Neural cell (in vitro differentiated cells): ENCODE measurements at regions not wholly inside any gene's neighbourhood (a gene's known extent, or its start where the extent isn't known, plus 50 kb on each side); places are given as distances from the start of the nearest gene placed in this dataset.

Experiments used
- H2AFZ ChIP-seq: fragments of 200-600, 300-800 bp; sonication (generic), shearing (Covaris generic); 2 replicates; pipeline ENCODE4 v1.6.0; 2014; ENCODE audit warnings: low read depth, mild to moderate bottlenecking, antibody characterized with exemption, low read length, moderate library complexity
- H3F3A ChIP-seq: fragments of 200-600 bp; shearing (Covaris generic); 2 replicates; pipeline ENCODE4 v1.6.1; 2016; ENCODE audit warnings: mild to moderate bottlenecking, moderate library complexity, mixed read lengths, antibody characterized with exemption, low read length; ENCODE audit not compliant: insufficient read depth, poor library complexity, severe bottlenecking
- H3K27ac ChIP-seq: fragments of 200-600, 300-800 bp; sonication (generic), shearing (Covaris generic); 2 replicates; pipeline ENCODE4 v1.5.1; 2014; ENCODE audit warnings: mild to moderate bottlenecking, low read length, moderate library complexity
- H3K27me3 ChIP-seq: fragments of 300-800, 200-600 bp; sonication (generic), shearing (Covaris generic); 2 replicates; pipeline ENCODE4 v1.6.0; 2014; ENCODE audit warnings: mild to moderate bottlenecking, low read depth, low read length, moderate library complexity; ENCODE audit not compliant: insufficient read depth
- H3K36me3 ChIP-seq: fragments of 300-800, 200-600 bp; sonication (generic), shearing (Covaris generic); 2 replicates; pipeline ENCODE4 v1.5.1; 2014; ENCODE audit warnings: mild to moderate bottlenecking, antibody characterized with exemption, low read length, moderate library complexity; ENCODE audit not compliant: insufficient read depth
- H3K4me2 ChIP-seq: fragments of 300-800, 200-600 bp; sonication (generic), shearing (Covaris generic); 2 replicates; pipeline ENCODE4 v1.6.0; 2014; ENCODE audit warnings: mild to moderate bottlenecking, low read length
- H3K4me3 ChIP-seq: fragments of 300-800, 200-600 bp; sonication (generic), shearing (Covaris generic); 2 replicates; pipeline ENCODE4 v1.5.1; 2014; ENCODE audit warnings: mild to moderate bottlenecking, low read length, moderate library complexity
- H3K79me2 ChIP-seq: fragments of 200-600 bp; shearing (Covaris generic); replicated peaks from 2 replicates; pipeline ENCODE4 v1.6.0; 2014; ENCODE audit warnings: mild to moderate bottlenecking, low read length, moderate library complexity; ENCODE audit not compliant: insufficient read depth
- H3K9ac ChIP-seq: fragments of 300-800, 200-600 bp; sonication (generic), shearing (Covaris generic); 2 replicates; pipeline ENCODE4 v1.6.1; 2016; ENCODE audit warnings: mild to moderate bottlenecking, low read length, mixed read lengths
- H3K9me2 ChIP-seq: fragments of 200-600 bp; shearing (Covaris generic); 2 replicates; pipeline ENCODE4 v1.6.1; 2016; ENCODE audit warnings: mild to moderate bottlenecking, low read length, mixed read lengths; ENCODE audit not compliant: insufficient read depth
- H3K9me3 ChIP-seq: fragments of 200-600, 300-800 bp; sonication (generic), shearing (Covaris generic); 2 replicates; pipeline ENCODE4 v1.6.1; 2016; ENCODE audit warnings: mild to moderate bottlenecking, mixed run types, low read length, moderate library complexity, mixed read lengths
- H4K20me1 ChIP-seq: fragments of 200-600 bp; shearing (Covaris generic); 2 replicates; pipeline ENCODE4 v1.6.1; 2016; ENCODE audit warnings: mild to moderate bottlenecking, mixed run types; ENCODE audit not compliant: insufficient read depth
- EP300 ChIP-seq: fragments of 450-650 bp; conservative IDR thresholded peaks from 2 replicates; pipeline ENCODE4 v1.6.1; 2014; ENCODE audit warnings: antibody characterized with exemption, mild to moderate bottlenecking, moderate library complexity; ENCODE audit not compliant: poor library complexity, severe bottlenecking
- EZH2 ChIP-seq: fragments of 200-600, 300-800 bp; shearing (Covaris generic), sonication (generic); IDR thresholded peaks from 2 replicates; pipeline ENCODE4 v1.6.1; 2014; ENCODE audit warnings: antibody characterized with exemption, low read length, borderline replicate concordance, mild to moderate bottlenecking; ENCODE audit not compliant: insufficient read depth, poor library complexity, severe bottlenecking
- MXI1 ChIP-seq: fragments of 450-650 bp; conservative IDR thresholded peaks from 2 replicates; pipeline ENCODE4 v1.6.1; 2014; ENCODE audit warnings: antibody characterized with exemption, mild to moderate bottlenecking; ENCODE audit not compliant: poor library complexity, severe bottlenecking
- POLR2AphosphoS5 ChIP-seq: IDR thresholded peaks from 2 replicates; pipeline ENCODE4 v1.6.1; 2012
- RAD21 ChIP-seq: fragments of 450-650 bp; conservative IDR thresholded peaks from 2 replicates; pipeline ENCODE4 v1.6.1; 2014; ENCODE audit warnings: antibody characterized with exemption, mild to moderate bottlenecking, moderate library complexity
- REST ChIP-seq: IDR thresholded peaks from 2 replicates; pipeline ENCODE4 v1.6.1; 2012; ENCODE audit warnings: borderline replicate concordance
- SMC3 ChIP-seq: fragments of 450-650 bp; conservative IDR thresholded peaks from 2 replicates; pipeline ENCODE4 v1.6.1; 2014; ENCODE audit warnings: antibody characterized with exemption, mild to moderate bottlenecking, moderate library complexity; ENCODE audit not compliant: poor library complexity
- TAF1 ChIP-seq: IDR thresholded peaks from 2 replicates; pipeline ENCODE4 v1.6.1; 2012; ENCODE audit warnings: low read depth
- TF ChIP-seq, protein P1 (sequence below): fragments of 450-650 bp; IDR thresholded peaks from 2 replicates; pipeline ENCODE4 v1.5.1; 2014; ENCODE audit warnings: antibody characterized with exemption, mild to moderate bottlenecking, moderate library complexity; ENCODE audit not compliant: poor library complexity, severe bottlenecking

GRCh38 chr3:10716964-10717363 is 99.1 kb upstream of the SLC6A11 start:
- H3K27me3 ChIP-seq: no peaks in the 10 kb centered on the region
- TF ChIP-seq TAF1: no peak
- H3K79me2 ChIP-seq: no peaks in the 10 kb centered on the region
- H2AFZ ChIP-seq: no peak overlapping the region
- H3K4me2 ChIP-seq: no peak overlapping the region
- no peaks in the 10 kb centered on the region for H3K9me3 ChIP-seq
- H3K9ac ChIP-seq: no peak overlapping the region
- H3K27ac ChIP-seq: no peak overlapping the region
- no peaks in the 10 kb centered on the region for H3F3A ChIP-seq
- H3K36me3 ChIP-seq: no peaks in the 10 kb centered on the region
- H3K4me3 ChIP-seq: no peak overlapping the region
- no peaks in the 10 kb centered on the region for H4K20me1 ChIP-seq
- no peaks in the 10 kb centered on the region for H3K9me2 ChIP-seq

- no peaks in the 10 kb centered on the region for H4K20me1 ChIP-seq
- H3K4me2 ChIP-seq: no peak overlapping the region
- H3F3A ChIP-seq: no peaks in the 10 kb centered on the region
- TF ChIP-seq SMC3 (no peak), POLR2AphosphoS5 (no peak), EP300 (no peak), MXI1 (no peak), TAF1 (no peak), EZH2 (no peak), RAD21 (no peak)
- TF ChIP-seq, protein P1, sequence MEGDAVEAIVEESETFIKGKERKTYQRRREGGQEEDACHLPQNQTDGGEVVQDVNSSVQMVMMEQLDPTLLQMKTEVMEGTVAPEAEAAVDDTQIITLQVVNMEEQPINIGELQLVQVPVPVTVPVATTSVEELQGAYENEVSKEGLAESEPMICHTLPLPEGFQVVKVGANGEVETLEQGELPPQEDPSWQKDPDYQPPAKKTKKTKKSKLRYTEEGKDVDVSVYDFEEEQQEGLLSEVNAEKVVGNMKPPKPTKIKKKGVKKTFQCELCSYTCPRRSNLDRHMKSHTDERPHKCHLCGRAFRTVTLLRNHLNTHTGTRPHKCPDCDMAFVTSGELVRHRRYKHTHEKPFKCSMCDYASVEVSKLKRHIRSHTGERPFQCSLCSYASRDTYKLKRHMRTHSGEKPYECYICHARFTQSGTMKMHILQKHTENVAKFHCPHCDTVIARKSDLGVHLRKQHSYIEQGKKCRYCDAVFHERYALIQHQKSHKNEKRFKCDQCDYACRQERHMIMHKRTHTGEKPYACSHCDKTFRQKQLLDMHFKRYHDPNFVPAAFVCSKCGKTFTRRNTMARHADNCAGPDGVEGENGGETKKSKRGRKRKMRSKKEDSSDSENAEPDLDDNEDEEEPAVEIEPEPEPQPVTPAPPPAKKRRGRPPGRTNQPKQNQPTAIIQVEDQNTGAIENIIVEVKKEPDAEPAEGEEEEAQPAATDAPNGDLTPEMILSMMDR: no peak
- H3K27me3 ChIP-seq: no peaks in the 10 kb centered on the region
- no peaks in the 10 kb centered on the region for H3K79me2 ChIP-seq
- H3K9me2 ChIP-seq: no peaks in the 10 kb centered on the region
- no peaks in the 10 kb centered on the region for H3K9me3 ChIP-seq
- H3K9ac ChIP-seq: no peak overlapping the region
- no peak overlapping the region for H3K27ac ChIP-seq
- H3K4me3 ChIP-seq: no peak overlapping the region
- H3K36me3 ChIP-seq: no peaks in the 10 kb centered on the region
- H2AFZ ChIP-seq: no peak overlapping the region
Measured at GRCh38 chr3:10717756-10718155, 98.3 kb upstream of the SLC6A11 start.

GRCh38 chr3:10721101-10721500 is 94.9 kb upstream of the SLC6A11 start:
- no peak overlapping the region for H3K9ac ChIP-seq
- H3K27me3 ChIP-seq: no peaks in the 10 kb centered on the region
- H3K4me3 ChIP-seq: no peak overlapping the region
- no peak overlapping the region for H2AFZ ChIP-seq
- TF ChIP-seq TAF1 (no peak), RAD21 (no peak), MXI1 (no peak), REST (no peak), EZH2 (no peak)
- TF ChIP-seq, protein P1: no peak
- H3K9me2 ChIP-seq: no peaks in the 10 kb centered on the region
- no peaks in the 10 kb centered on the region for H3K9me3 ChIP-seq
- no peaks in the 10 kb centered on the region for H3K36me3 ChIP-seq
- no peaks in the 10 kb centered on the region for H3F3A ChIP-seq
- H3K79me2 ChIP-seq: no peaks in the 10 kb centered on the region
- H3K4me2 ChIP-seq: no peak overlapping the region
- H3K27ac ChIP-seq: no peak overlapping the region
- H4K20me1 ChIP-seq: no peaks in the 10 kb centered on the region
